Left lung (tissue), 4 donors: ENCODE measurements at regions not wholly inside any gene's neighbourhood (a gene's known extent, or its start where the extent isn't known, plus 50 kb on each side); places are given as distances from the start of the nearest gene placed in this dataset.

Experiments
- ATAC-seq: fragments of 200-7000 bp; cut with Tn5 transposase; one replicate; pipeline ENCODE4 v1.9.1; 2020; ENCODE audit warnings: moderate library complexity
- DNase-seq, 4 donors: peaks; one replicate each; pipeline ENCODE4 v3.0.0-alpha.2; 2013 to 2020
- H3K27ac ChIP-seq, 2 donors: fragments of 200-600 bp; sonication (generic) in 1 of 2; one replicate each; pipeline versions ENCODE4 v1.5.0 to v1.8.0; 2020 to 2021
- H3K27me3 ChIP-seq, 2 donors: fragments of 200-600 bp; sonication (generic) in 1 of 2; one replicate each; pipeline versions ENCODE4 v1.5.0 to v1.8.0; 2020 to 2021
- H3K36me3 ChIP-seq, 2 donors: fragments of 200-600 bp; sonication (generic) in 1 of 2; one replicate each; pipeline versions ENCODE4 v1.5.0 to v1.8.0; 2020 to 2021
- H3K4me1 ChIP-seq, 2 donors: fragments of 200-600 bp; one replicate each; pipeline ENCODE4 v1.8.0; 2021
- H3K4me3 ChIP-seq, 2 donors: fragments of 200-600 bp; sonication (generic) in 1 of 2; one replicate each; pipeline versions ENCODE4 v1.5.0 to v1.8.0; 2020 to 2021; ENCODE audit warnings: mild to moderate bottlenecking in 1 of 2
- H3K9me3 ChIP-seq, 2 donors: fragments of 200-600 bp; sonication (generic) in 1 of 2; one replicate each; pipeline versions ENCODE4 v1.5.0 to v1.8.0; 2020 to 2021
- CTCF ChIP-seq, 2 donors: fragments of 200-600 bp; sonication (generic) in 1 of 2; IDR thresholded peaks; one replicate each; pipeline versions ENCODE4 v1.5.0 to v1.8.0; 2021; ENCODE audit warnings: antibody characterized with exemption in 2 of 2
- intact Hi-C, 2 donors: fragments of 100-400 bp; cut with DNase I; formaldehyde crosslinking; loops; one replicate each; pipeline versions ENCODE4 v1.11.2 to v1.14.2; 2022
- donor health status: DM: no; HTN: yes; CAD: no.
- donor health status: DM: no; HTN: no; CAD: no.

DNA sequence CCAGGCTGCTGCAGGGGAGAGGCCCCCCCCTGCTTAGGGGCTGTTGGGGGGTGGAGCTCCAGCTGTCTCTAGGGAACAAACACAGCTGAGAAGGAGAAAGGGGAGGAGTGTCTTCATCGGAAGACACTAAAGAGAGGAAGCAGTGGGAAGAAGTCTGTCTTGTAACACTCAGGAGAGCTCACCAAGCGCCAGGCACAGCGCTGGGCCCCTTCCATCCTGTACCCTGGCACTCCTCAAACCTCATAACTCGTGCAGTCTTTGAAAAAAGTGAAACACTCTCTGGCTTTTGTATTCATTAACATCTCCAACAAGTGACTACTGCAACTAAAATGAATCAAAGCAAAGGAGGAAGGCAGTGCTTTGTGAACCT lies 67.4 kb upstream of the PRDM11 start:
- H3K4me3 ChIP-seq, result no peak overlapping the region
- peak overlapping the region in 1 of 2 donors; percentile 80 for H3K27ac ChIP-seq
- DNase-seq, result no peak
- intact Hi-C loops, result no loop called here
- H3K27me3 ChIP-seq, result no peaks in the 10 kb centered on the region
- no peaks in the 10 kb centered on the region for H3K36me3 ChIP-seq
- no peak for TF ChIP-seq CTCF (IDR thresholded peaks at IDR 0.05)
- peak; percentile 58 for ATAC-seq
- H3K9me3 ChIP-seq, result no peaks in the 10 kb centered on the region
- peaks cover 4 to 42% of the 10 kb centered on the region in 2 donors for H3K4me1 ChIP-seq

DNA sequence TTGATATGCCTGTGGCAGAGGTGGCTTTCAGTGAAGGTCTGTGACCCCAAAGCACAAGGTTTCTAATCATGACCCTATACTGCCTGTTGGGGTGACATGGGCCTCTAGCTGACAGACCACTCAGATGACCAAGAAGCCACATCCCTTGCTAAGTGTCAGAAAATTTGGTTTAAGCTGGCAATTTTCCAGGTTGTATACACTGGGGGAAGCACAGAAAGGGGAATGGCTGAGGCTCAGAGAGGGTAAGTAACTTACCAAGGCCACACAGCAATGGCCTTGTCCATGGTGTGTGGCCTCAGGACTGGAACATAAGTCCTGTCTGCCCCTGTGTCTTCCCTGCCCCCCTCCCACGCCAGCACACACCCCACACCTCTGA lies 66.9 kb upstream of the PRDM11 start:
- intact Hi-C loops, result no loop called here
- ATAC-seq (no peak), DNase-seq (no peak)
- no peaks in the 10 kb centered on the region for H3K9me3 ChIP-seq
- no peaks in the 10 kb centered on the region for H3K27me3 ChIP-seq
- no peak overlapping the region for H3K4me3 ChIP-seq
- H3K36me3 ChIP-seq, result no peaks in the 10 kb centered on the region
- H3K4me1 ChIP-seq, result peaks cover 4 to 42% of the 10 kb centered on the region in 2 donors
- TF ChIP-seq CTCF (IDR thresholded peaks at IDR 0.05), result no peak
- H3K27ac ChIP-seq, result peak overlapping the region in 1 of 2 donors; percentile 80

DNA sequence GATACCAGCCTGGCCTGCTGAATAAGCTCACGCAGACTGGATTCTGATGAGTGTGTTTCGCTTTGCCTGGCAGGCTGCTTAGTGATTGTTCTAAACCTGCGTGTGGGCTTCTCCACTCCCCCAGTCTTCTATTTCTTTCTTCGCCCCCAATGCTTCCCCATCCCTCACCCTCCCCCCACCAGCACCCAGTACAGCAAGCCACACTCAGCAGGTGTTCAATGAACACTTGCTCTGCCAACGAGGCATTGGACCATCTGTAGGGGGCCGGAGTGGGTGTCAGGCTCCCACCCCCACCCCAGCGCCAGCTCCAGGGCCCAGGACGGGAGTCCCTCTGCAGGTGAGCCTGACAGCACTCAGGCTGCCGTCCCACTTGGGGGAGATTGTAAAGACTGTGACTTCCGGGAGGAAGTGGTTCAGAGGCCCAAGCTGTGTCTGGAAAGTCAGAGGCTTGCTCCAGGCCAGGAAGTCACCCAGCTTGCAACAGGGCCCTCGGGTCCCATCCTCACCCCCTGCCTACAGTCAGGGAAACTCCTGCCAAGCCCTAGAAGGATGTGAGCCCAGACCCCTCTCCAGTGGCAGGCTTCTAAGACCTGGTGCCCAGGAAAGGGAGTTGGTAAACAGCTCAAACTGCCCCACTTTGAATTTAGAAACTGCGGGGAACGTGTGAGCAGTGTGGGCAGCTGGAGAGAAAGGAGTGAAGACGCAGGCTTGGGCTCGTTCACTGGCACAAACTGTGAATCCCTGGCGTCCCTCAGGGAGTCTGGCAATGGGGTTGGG lies 66.3 kb upstream of the PRDM11 start:
- no peaks in the 10 kb centered on the region for H3K36me3 ChIP-seq
- ATAC-seq (peak; percentile 45), DNase-seq (peak in 1 of 4 donors; percentile 53)
- H3K9me3 ChIP-seq, result no peaks in the 10 kb centered on the region
- intact Hi-C loops, result no loop called here
- no peaks in the 10 kb centered on the region for H3K27me3 ChIP-seq
- TF ChIP-seq CTCF (IDR thresholded peaks at IDR 0.05), result no peak
- no peak overlapping the region for H3K4me3 ChIP-seq
- peak overlapping the region in 1 of 2 donors; percentile 80 for H3K27ac ChIP-seq
- H3K4me1 ChIP-seq, result peaks cover 4 to 42% of the 10 kb centered on the region in 2 donors

GRCh38 chr11:45082744-45083543 lies 63.5 kb upstream of the PRDM11 start:
- no peak for TF ChIP-seq CTCF (IDR thresholded peaks at IDR 0.05)
- H3K27me3 ChIP-seq, result no peaks in the 10 kb centered on the region
- peak overlapping the region in 1 of 2 donors; percentile 57 for H3K27ac ChIP-seq
- peak; percentile 48 for ATAC-seq
- no peak overlapping the region for H3K4me3 ChIP-seq
- H3K9me3 ChIP-seq, result no peaks in the 10 kb centered on the region
- intact Hi-C loops, result no loop called here
- no peak for DNase-seq
- peaks cover 4 to 42% of the 10 kb centered on the region in 2 donors for H3K4me1 ChIP-seq
- no peaks in the 10 kb centered on the region for H3K36me3 ChIP-seq

GRCh38 chr11:45083544-45084087 lies 62.8 kb upstream of the PRDM11 start:
- DNase-seq, result no peak
- H3K4me3 ChIP-seq, result no peak overlapping the region
- H3K4me1 ChIP-seq, result peaks cover 4 to 42% of the 10 kb centered on the region in 2 donors
- no peak for ATAC-seq
- intact Hi-C loops, result no loop called here
- peak overlapping the region in 1 of 2 donors; percentile 57 for H3K27ac ChIP-seq
- H3K27me3 ChIP-seq, result no peaks in the 10 kb centered on the region
- no peaks in the 10 kb centered on the region for H3K36me3 ChIP-seq
- no peak for TF ChIP-seq CTCF (IDR thresholded peaks at IDR 0.05)
- H3K9me3 ChIP-seq, result no peaks in the 10 kb centered on the region
